RPMI7951 (cell line): ENCODE measurements at regions not wholly inside any gene's neighbourhood (a gene's known extent, or its start where the extent isn't known, plus 50 kb on each side); places are given as distances from the start of the nearest gene placed in this dataset.
"Not testable (repeated sequence)": the region's sequence is repeated elsewhere in the genome, so short reads cannot be mapped to it uniquely, and the experiment has no call there.

Experiments
- DNase-seq: peaks from one replicate; pipeline ENCODE4 v3.0.0-alpha.2; 2012; ENCODE audit warnings: low read depth

DNA sequence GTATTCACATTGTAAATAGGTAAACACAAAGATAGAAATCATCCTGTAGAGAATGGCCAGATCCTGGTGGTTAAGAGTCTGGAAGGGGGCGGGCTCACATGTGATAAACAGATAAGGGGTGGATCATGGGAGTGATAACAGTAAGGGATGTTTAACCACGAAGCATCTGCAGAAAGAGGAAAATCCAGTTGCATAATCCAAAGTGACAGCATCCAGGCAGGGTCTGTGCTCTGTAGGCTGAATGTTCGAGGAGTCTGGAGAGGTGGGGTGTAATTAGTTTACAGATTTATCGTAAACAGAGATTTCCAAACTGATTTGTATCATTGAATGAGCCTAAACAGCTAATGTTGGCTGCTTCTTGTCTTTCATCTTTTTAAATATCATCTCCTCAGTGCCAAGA, 1009.8 kb upstream of the SLIT2 start:
- DNase-seq: peak; percentile 23

DNA sequence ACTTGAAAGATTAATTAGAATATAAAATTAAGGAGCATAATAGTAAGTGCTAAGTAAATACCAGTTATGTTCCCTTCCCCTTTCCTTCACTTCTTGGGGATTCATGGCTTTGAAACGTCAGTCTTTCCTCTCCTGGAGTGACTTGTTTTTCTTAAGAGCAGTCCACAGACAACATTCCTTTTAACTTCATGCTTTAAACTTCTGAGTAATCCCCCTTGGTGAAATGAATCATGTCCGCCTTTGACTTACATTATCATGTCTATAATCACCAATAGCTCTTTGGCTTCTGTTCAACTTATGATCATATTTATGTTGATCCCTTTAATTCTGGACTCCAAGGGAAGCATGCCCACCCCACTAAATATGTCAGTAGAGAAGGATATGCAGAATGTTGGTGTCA, 1012.1 kb upstream of the SLIT2 start:
- DNase-seq: peak; percentile 66

DNA sequence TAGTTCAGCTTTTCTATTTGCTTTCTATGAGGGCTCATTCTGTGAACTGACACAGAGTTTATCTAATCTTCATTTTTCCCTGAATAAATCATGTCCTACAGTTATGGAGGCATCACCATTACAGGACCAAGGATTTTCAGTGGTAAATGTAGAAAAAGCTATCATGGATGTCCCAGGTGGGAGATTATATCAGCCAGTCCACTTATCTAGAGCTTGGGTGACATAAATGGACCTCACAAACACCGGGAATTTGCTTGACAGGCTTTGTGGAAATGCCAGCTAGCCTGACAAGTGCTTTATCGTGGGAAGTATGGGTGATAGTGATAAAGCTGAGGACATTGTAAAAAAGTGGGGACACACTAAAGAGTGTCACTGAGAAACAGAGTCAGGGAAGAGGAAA, 1015.2 kb upstream of the SLIT2 start:
- DNase-seq: no peak

DNA sequence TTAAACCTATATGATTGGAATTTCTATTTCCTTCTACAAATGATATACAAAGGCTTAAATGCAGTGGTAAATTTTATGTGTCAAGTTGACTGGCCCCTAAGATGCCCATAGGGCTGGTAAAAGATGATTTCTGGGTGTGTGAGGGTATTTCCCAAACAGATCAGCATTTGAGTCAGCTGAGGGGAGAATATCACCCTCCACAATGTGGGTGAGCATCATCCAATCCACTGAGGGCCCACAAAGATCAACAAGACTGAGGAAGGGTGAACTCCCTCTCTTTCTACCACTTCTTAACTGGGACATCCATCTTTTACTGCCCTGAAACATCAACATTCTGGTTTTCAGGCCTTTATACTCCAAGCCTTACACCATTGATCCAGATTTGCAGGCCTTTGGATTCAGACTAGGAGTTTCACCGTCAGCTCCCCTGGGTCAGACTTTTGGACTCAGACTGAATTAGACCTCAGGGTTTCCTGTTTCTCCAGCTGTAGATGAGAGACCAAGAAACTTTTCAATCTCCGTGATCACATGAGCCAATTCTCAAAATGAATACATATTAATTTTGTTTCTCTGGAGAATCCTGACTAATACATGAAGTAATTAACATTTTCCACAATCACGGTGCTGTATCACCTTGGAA, 1020.7 kb upstream of the SLIT2 start:
- DNase-seq: no peak

DNA sequence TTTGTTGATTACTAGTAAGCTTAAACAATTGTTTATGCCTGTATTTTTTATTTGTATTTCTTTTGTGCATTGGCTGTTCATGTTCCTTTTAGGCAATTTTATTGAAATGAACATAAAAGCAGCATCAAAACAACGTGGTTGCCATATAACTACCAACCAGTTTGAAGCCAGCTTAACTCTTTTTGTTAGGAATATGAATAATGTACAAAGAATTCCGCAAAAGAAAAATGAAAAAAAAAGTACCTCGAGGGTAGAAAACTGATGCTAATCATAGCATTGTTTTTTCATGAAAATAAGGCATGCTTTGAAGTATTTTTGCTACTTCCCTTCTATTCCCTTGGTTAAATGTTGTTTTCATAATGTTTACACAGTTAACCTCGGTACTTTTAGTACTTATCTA, 1024.0 kb upstream of the SLIT2 start:
- DNase-seq: peak; percentile 36

DNA sequence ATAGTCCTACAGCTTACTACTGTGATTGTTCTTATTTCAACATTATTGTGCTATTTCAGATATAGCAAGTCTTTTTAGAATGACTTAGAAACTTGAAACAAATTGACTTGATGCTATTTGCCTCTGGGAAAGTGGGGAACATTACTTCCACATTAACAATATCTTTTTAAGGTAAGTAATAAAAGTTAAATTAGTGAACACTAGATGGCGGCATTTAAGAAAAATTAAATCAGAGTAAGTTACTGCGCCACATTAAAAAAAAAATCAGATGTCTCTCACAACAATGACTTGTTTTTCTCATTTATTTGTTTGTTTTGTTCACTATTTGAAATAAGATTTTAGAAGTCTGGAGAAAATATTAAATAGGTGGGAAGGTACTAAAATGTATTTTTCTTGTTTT, 1026.9 kb upstream of the SLIT2 start:
- DNase-seq: peak; percentile 30

DNA sequence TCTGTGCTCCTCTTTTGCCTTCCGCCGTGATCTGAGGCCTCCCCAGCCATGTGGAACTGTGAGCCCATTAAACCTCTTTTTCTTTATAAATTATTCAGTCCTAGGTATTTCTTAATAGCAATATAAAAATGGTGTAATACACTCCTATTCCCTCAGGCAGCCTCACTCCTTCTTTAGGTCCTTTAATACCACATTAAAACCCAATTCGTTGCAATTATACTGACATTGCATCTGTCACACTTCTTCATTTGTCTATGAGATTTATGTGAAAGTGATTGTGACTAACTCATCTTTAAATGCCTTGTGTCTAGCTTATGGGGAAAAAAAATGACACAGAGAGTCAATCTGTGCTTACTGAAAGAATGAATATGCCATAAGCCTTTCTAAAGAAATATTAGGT, 1035.2 kb upstream of the SLIT2 start:
- DNase-seq: no peak

DNA sequence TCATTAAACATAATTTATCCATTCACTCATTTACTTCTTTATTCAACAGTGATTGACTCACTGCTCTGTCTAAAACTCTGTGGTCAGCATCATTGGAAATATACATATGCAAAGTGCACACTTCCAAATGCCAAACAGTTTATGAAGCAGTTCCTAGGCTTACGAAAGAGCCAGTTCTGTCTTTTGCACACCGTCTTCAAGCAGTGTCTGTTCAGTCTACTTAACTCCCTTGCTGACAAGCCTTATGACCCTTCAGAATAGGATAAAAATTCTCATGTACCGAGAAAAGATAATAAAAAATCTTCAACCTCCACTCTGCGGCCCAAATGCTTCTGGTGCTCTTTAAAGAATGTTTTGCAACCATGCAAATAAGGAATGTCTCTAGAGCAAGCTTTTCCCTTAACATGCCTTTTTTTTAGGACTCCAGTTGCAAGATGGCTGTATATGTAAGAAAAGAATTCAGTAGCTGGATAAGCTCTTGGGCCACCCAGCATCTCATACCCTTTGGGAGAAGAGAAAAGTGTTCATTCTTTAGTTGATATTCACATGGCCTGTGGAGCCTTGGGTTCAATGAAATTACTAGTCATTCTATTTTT, 1037.0 kb upstream of the SLIT2 start:
- no peak for DNase-seq

DNA sequence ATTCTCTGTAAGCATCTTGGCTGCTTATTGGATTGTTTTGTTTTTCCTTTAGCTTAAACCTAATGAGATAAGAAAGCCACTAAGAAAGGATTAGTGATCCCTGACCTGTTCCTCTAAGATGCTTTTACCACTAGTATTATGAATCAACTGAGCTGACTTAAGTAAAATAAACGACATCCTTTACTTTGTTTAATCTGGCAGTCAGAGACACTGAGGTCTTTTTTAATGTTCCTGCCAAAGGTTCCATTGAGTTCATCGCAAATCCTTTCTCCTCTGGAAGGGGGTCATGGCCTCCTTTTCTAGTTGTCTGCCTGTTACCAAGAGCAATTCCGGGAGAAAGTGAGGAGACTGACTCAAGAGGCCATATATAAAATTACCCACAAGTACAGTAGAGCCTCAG, 1038.3 kb upstream of the SLIT2 start:
- DNase-seq: peak; percentile 14

DNA sequence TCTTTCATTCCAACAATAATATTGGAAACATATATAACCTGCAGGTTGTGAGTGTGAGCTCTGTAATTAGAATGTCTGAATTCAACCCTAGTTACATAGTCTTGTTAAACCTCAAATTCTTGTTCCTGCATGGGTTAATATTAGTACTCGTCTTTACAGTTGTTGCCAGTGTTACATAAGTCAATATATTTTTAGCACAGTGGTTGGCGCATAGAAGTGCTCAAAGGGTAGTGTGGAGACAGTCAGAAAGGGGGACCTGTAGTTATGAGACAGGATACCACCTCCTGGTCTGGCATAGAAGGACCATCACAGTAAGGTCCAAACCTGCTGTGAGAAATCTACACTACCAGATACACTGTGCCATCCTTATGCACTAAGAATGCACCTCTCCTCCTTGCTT, 1045.9 kb upstream of the SLIT2 start:
- no peak for DNase-seq

DNA sequence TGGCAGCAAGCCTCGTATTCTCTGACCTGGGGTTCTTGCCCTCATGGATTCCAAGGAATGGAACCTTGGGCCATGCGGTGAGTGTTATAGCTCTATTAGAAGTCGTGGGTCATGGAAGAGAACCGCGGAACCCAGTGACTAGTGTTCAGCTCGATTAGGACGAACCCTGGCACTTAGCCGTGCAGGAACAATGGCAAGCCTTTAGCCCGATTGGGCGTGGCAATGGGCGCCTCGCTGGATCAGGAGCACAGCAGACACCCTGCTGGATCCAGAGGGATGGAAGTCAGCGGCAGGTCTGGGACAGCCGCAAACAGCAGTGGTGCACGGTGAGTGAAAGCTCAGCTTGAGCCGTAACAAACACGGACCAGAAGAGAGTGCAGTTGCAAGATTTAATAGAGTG, 1053.9 kb upstream of the SLIT2 start:
- DNase-seq: not testable (repeated sequence)

DNA sequence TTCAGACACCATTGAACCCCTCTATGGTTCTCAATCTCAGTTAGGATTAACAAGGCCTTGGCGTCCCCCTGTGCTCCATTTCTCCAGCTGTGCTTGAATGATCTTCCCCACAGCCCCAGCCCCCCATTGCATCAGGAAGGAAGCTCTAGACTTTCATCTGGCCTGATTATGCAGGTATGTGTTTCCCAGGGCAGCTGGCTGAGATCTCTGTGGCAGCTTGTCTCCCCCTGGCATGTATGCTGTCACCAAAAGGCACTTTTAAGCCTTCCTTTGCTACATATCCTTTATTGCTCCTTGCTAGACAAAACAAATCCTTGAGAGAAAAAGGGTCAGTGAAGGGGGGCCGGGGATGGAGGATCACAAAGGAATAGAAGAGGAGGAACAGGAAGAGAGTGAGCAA, 1056.0 kb upstream of the SLIT2 start:
- no peak for DNase-seq

DNA sequence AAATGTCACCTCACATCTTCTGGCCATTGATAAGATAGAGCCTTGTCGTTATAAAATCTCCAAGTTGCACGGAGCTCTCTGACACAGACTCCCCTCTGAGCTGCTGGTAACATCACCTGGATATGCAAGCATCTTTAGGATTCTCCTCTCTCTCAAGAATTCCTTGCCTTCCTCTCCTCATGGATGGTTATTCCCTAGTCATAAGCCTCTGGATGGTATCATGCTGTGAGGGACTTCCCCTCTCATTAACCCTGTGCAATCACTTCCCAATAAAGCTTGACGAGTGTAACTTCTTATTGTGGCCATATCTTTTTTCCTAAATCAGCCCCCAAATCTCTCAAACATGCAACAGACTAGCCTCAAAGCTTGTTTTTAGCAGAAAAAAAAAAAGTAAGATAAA, 1057.0 kb upstream of the SLIT2 start:
- no peak for DNase-seq

DNA sequence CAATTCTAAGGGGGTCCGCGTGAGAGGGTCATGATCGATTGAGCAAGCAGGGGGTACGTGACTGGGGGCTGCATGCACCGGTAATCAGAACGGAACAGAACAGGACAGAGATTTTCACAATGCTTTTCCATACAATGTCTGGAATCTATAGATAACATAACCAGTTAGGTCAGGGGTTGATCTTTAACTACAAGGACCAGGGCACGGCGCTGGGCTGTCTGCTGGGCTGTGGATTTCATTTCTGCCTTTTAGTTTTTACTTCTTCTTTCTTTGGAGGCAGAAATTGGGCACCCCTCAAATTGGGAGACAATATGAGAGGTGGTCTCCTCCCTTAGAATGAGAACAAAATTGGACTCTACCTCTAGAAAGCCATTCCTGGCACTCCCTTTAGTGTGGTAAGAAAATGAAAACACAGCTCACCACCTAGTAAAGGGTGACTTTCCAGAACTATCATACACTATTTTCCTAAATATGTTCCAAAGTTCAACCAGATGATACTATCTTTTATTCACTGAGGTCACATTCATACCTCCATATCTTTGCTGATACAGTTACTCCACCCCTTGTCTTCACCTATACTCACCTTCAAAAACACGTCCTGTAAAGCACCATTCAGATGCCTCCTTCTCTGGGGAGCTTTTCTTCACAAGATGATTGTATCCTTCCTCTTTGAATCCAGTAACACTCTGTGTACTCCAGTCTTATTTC, 1058.3 kb upstream of the SLIT2 start:
- DNase-seq: no peak

DNA sequence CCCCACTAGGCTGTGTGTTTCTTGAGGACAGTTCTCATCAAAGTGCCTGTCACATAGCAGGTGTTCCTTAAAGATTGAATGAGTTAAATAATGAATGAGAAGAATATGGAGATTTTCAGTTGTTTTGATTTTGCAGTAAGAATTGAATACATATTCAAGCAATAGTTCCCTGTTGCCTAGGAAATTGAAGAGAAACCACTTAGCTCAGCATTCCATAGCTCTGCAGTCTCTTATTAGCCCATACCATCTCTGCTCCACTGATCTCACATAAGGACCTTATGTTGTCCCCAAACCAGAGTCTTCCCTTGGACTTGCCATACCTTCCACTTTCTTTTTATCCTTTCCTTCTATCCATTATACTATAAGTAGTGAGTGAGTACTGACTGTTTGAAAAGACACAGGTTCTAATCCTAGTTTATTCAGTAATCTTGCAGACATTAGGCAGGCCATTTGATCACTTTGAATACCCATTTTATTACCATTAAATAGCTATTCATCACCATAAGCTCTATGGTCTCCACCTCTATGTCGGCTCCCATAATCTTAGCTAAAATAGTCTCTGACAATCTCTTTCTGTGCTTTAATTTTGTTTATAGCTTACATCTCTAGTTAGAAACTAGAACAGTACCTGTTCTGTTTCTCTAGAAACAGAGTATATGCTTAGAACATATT, 1059.6 kb upstream of the SLIT2 start:
- DNase-seq: no peak

DNA sequence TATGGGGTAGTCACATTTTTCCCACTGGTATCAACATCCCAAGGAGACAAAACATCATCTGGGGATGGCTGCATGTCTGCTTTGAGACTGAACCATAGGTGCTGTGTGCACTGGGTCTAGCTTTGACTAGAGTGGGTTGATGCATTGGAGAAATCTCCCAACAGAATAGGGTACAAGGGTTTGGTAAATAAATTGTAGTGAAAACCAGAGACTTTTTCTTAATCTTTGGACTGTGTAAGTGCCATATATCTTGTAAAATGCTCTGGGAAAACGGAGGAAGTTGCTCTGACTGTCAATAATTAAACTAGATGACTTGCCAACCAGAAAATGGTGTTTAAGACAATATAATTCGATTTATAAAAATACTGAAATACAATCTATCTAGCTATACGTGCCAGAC, 1064.0 kb upstream of the SLIT2 start:
- DNase-seq: no peak

DNA sequence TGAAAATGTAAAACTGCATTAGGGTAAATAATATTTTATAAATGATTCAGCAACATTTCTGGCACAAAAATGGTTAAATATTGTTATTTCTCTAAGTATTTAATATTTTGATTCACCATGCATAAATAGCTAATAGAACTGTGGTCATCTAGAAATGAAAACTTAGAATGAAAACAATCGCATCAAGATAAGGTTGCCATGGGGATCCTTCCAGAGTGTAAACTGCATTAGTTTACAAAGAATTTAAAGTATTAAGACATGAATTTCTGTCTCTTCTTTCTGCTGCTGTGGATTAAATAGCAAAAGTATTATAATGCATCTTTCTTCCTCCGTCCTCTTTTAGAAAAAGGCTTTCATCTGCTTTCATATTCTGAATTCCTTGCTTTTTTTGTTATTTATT, 1064.6 kb upstream of the SLIT2 start:
- no peak for DNase-seq

DNA sequence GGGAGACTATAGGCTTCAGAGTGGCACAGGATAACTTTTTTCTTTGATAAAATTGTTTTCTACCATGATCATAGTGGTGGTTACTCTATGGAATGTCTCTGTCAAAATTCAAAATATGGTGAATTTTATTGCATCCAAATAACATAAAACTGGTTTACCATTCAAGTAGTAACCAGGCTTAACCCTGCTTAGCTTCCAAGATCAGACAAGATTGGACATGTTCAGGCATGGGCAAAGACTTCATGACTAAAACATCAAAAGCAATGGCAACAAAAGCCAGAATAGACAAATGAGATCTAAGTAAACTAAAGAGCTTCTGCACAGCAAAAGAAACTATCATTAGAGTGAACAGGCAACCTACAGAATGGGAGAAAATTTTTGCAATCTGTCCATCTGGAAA, 1070.1 kb upstream of the SLIT2 start:
- DNase-seq: not testable (repeated sequence)

DNA sequence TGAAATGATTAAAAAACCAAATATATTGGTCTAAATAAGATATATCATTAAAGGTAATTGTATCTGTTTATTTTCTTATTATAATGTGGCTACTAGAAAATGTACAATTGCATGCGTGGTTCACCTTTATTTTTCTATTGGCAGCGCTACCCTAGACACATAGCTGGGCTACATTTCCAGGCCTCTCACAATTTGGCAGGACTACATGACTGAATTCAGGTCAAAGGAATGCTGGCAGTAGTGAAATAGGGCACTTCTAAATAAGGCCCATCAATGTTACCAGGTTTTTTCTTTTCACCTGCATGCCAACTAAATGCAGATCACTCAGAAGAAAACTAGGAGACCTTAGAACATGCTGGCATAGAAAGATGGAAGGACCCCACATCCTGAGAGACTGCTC, 1072.9 kb upstream of the SLIT2 start:
- DNase-seq: no peak

DNA sequence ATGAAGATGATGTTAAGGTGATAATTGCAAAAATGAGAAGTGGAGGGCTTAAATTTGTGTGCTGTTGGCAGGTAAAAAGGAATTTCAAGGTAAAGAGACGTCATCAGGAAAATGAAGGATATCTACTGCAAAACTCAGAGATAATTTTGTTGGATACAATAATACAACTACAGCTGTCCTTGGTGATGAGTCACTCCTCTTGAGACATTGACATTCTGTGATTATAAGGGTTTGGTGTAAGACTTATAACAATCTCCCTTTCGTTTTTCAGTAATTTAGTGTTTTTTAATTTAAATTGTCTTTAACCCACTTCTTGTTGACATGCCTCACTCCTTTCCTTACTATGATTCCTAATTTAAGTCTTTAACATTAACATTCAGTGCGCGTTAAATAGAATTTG, 1074.1 kb upstream of the SLIT2 start:
- peak; percentile 49 for DNase-seq

DNA sequence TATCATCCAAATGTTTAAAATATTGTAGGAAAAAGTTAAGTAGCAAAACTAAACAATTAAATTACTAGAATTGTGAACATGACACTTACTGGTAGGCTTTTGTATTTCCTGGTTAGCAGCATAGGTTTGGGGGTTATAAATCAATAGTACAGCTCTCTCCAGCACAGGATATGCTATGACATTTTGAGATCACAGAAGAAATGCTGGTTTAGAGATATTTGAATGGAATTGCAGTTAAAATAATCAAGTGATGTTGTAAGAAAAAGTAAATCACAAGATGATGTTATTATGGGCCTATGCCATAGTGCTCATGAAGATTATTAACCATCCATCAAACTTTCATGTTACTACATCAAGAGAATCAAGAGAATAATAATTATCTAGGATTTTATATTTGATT, 1079.9 kb upstream of the SLIT2 start:
- no peak for DNase-seq

DNA sequence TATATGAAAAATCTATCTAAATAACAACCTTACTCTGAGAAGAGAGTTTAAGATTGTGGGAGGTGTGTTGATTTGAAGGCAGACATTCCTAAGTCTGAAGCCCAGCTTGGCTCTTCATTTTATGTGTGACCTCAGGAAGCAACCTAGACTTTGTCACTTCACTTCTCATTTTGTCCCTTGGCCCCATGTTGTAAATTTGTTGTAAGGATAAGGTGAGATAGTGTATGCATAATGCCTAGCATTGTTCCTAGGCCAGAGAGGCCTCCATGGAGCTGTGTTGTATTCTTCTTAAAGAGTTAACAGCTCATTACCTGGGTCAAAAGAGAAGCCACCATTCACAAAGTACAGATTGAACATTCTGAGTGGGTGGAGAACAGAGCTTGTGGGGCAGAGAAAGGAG, 1084.4 kb upstream of the SLIT2 start:
- no peak for DNase-seq

DNA sequence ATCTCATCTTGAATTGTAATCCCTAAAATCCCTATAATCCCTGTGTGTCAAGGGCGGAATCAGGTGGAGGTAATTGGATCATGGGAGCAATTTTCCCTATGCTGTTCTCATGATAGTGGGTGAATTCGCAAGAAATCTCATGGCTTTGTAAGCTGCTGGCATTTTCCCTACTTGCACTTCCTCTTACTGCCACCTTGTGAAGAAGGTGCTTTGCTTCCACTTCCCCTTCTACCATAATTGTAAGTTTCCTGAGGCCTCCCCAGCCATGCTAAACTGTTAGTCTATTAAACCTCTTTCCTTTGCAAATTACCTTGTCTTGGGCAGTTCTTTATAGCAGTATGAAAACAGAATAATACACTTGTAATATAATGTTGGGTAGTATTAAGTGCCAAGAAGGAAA, 1087.4 kb upstream of the SLIT2 start:
- DNase-seq: no peak
